Lower lobe of right lung (tissue), 2 donors: ENCODE measurements at regions not wholly inside any gene's neighbourhood (a gene's known extent, or its start where the extent isn't known, plus 50 kb on each side); places are given as distances from the start of the nearest gene placed in this dataset.

Source experiments
- ATAC-seq, 2 donors: fragments of 200-7000 bp; cut with Tn5 transposase; one replicate each; pipeline ENCODE4 v1.9.1; 2020 to 2022; ENCODE audit warnings: mild to moderate bottlenecking in 2 of 2, moderate library complexity in 2 of 2
- DNase-seq: peaks from one replicate; pipeline ENCODE4 v3.0.0-alpha.2; 2020
- H3K27ac ChIP-seq: fragments of 200-600 bp; one replicate; pipeline ENCODE4 v1.8.0; 2022
- H3K27me3 ChIP-seq: fragments of 200-600 bp; one replicate; pipeline ENCODE4 v1.8.0; 2022; ENCODE audit warnings: low read depth
- H3K36me3 ChIP-seq: fragments of 200-600 bp; one replicate; pipeline ENCODE4 v1.8.0; 2022; ENCODE audit warnings: mild to moderate bottlenecking
- H3K4me1 ChIP-seq: fragments of 200-600 bp; one replicate; pipeline ENCODE4 v1.8.0; 2022
- H3K4me3 ChIP-seq: fragments of 200-600 bp; one replicate; pipeline ENCODE4 v1.8.0; 2022; ENCODE audit warnings: mild to moderate bottlenecking
- H3K9me3 ChIP-seq: fragments of 200-600 bp; one replicate; pipeline ENCODE4 v1.8.0; 2022
- intact Hi-C: fragments of 100-400 bp; cut with DNase I; formaldehyde crosslinking; loops from one replicate; pipeline ENCODE4 v1.11.0; 2022
- TF ChIP-seq, protein P1 (sequence below): fragments of 200-600 bp; IDR thresholded peaks from one replicate; pipeline ENCODE4 v1.8.0; 2022; ENCODE audit warnings: antibody characterized with exemption, mild to moderate bottlenecking
- donor health status: DM: no; HTN: yes; CAD: no; lungs with severe emphysema.

DNA sequence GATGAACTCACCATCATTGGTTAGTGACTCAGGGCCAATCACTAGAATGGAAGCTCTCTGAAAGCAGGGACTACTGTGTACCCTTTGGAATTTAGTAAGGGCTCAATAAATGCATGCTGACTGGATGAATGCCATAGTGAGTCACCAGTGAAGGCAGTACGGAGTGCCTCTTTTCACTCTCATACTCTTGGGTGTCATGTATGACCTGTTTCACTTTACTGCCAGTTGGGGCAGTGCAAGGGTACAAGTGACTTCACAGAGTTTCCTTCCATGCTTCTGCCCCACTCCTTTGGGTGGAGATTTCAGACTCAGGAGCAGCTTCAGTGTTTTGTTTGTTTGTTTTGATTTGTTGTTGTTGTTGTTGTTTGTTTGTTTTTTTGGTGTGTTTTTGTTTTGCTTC is 57.7 kb downstream of the SOX3 start:
- TF ChIP-seq, protein P1, sequence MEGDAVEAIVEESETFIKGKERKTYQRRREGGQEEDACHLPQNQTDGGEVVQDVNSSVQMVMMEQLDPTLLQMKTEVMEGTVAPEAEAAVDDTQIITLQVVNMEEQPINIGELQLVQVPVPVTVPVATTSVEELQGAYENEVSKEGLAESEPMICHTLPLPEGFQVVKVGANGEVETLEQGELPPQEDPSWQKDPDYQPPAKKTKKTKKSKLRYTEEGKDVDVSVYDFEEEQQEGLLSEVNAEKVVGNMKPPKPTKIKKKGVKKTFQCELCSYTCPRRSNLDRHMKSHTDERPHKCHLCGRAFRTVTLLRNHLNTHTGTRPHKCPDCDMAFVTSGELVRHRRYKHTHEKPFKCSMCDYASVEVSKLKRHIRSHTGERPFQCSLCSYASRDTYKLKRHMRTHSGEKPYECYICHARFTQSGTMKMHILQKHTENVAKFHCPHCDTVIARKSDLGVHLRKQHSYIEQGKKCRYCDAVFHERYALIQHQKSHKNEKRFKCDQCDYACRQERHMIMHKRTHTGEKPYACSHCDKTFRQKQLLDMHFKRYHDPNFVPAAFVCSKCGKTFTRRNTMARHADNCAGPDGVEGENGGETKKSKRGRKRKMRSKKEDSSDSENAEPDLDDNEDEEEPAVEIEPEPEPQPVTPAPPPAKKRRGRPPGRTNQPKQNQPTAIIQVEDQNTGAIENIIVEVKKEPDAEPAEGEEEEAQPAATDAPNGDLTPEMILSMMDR = no peak
- intact Hi-C loops = no loop called here
- Histone ChIP-seq H3K36me3 (no peaks in the 10 kb centered on the region), H3K9me3 (no peaks in the 10 kb centered on the region), H3K4me1 (no peaks in the 10 kb centered on the region), H3K27ac (no peak overlapping the region), H3K4me3 (no peak overlapping the region), H3K27me3 (no peaks in the 10 kb centered on the region)
- ATAC-seq (no peak), DNase-seq (no peak)

DNA sequence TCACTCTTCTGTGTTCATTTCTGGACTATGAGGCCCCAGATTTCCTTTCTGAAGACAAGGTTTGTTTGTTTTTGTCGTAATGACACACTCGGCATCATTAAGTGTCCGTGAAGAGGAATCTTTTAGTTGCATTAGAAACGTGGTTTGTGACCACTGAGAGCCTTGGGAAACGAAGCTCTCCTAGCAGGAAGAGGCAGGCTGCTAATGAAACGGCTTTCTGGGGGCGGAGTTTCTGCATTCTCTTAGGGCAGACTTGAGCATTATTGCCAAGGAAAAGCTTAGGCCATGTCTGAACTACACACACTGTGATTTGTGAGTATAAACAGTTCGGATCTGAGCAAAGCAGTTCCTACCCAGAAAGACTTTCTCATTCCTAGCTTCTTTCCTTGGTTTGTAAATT is 64.0 kb downstream of the SOX3 start:
- no peak for DNase-seq
- Histone ChIP-seq H3K27ac (no peak overlapping the region), H3K4me3 (no peak overlapping the region), H3K36me3 (no peaks in the 10 kb centered on the region), H3K4me1 (no peaks in the 10 kb centered on the region), H3K27me3 (no peaks in the 10 kb centered on the region), H3K9me3 (no peaks in the 10 kb centered on the region)
- intact Hi-C loops = no loop called here
- TF ChIP-seq, protein P1 = no peak
- ATAC-seq = no peak

DNA sequence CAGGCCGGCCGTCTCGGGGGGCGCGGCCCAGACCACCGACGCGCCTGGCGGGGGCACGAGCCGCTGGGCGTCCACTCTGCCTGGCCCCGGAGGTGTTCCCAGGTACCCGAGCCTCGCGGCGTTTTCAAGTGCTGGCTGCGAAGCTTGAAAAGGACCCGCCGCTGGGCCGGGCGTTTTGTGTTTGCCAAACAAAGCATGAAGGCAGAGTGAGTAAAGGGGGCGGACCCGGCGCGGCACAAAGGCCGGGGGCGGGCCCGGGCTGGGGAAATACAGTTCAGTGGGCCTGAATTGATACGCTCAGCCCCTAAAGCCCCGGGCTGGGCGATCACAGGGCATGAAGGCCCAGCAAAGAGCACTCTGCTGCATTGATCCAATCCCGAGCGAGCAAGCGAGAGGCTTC is 65.4 kb downstream of the SOX3 start:
- H3K4me1 ChIP-seq = no peaks in the 10 kb centered on the region
- H3K9me3 ChIP-seq = no peaks in the 10 kb centered on the region
- no peaks in the 10 kb centered on the region for H3K36me3 ChIP-seq
- TF ChIP-seq, protein P1 = no peak
- H3K4me3 ChIP-seq = peak overlapping the region; percentile 3
- intact Hi-C loops = no loop called here
- peak; percentile 49 for DNase-seq
- H3K27ac ChIP-seq = no peak overlapping the region
- peak in 1 of 2 donors; percentile 44 for ATAC-seq
- no peaks in the 10 kb centered on the region for H3K27me3 ChIP-seq

DNA sequence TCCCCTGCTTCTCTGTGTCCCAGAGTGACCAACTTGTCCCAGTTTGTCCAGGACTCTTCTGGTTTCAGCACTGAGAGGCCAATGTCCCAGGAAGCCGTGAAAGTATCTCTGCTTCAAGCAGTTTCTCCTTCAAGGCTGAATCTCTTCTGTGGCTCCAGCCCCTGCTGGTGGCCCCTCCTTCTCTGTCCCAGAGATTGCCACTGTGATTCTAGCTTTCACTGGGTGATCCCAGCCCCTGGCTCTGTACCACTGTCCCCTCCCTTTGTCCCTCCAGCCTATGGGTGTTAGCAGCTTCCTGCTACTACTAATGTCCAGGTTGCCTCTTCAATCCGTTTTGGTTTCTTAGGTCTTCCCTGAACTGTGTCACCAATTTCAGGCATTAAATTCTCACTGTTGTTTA is 70.5 kb downstream of the SOX3 start:
- TF ChIP-seq, protein P1 = no peak
- intact Hi-C loops = no loop called here

DNA sequence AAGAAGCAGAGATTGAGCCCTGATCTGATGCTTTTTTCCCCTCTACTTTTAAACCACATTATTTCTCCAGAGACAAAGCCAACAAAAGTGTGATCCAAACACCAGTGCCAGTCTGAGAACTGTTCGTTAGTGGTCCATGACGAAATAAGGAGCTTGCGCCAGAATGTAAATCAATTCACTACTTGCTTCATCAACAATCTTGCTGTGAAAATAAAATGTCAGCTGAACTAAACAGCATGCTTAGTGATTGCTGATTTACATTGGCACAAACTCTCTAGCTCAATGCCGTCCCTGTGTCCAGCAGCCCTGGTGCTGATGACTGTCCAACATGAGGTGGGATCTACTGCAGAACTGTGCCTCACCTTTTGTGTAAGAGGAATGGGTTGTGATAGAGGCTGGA is 71.3 kb downstream of the SOX3 start:
- Histone ChIP-seq H3K36me3 (no peaks in the 10 kb centered on the region), H3K9me3 (no peaks in the 10 kb centered on the region), H3K4me1 (no peaks in the 10 kb centered on the region), H3K4me3 (no peak overlapping the region), H3K27ac (no peak overlapping the region), H3K27me3 (no peaks in the 10 kb centered on the region)
- DNase-seq (no peak), ATAC-seq (no peak)
- intact Hi-C loops = no loop called here
- TF ChIP-seq, protein P1 = no peak

More for the DNA sequence above, 70.5 kb downstream of the SOX3 start:
- Histone ChIP-seq H3K4me3 (no peak overlapping the region), H3K4me1 (no peaks in the 10 kb centered on the region), H3K9me3 (no peaks in the 10 kb centered on the region), H3K27me3 (no peaks in the 10 kb centered on the region), H3K27ac (no peak overlapping the region), H3K36me3 (no peaks in the 10 kb centered on the region)
- no peak for ATAC-seq
- no peak for DNase-seq
